PC-9 (cell line): ENCODE measurements at regions not wholly inside any gene's neighbourhood (a gene's known extent, or its start where the extent isn't known, plus 50 kb on each side); places are given as distances from the start of the nearest gene placed in this dataset.

Source experiments
- CTCF ChIP-seq: fragments of 200-600 bp; sonication (generic); conservative IDR thresholded peaks from 2 replicates; pipeline ENCODE4 v1.6.1; 2017; ENCODE audit warnings: mixed run types, antibody characterized with exemption, mild to moderate bottlenecking, moderate library complexity
- EZH2 ChIP-seq: fragments of 200-600 bp; sonication (generic); IDR thresholded peaks from 2 replicates; pipeline ENCODE4 v1.8.0; 2017; ENCODE audit warnings: antibody characterized with exemption, low read depth

DNA sequence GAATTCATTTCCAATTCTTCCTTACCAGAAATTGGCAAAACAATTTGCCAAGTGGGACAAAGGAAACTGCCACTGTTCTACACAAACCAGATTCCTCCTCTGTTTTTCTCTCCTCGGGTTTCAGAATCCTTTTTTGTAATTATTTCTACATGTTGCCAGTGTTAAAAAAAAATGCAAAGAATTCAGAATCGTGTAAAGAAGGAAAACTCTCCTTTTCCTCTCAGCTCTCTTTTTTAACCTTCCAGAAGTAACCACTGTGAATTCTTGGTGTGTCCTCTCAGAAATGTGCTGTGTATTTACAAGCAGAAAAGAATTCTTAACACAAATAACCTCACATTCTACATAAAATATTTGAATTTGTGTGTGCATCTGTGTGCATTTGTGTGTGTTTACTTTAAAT is 224.6 kb downstream of the DRD1 start:
- TF ChIP-seq CTCF (no peak), EZH2 (no peak)
